Progenitor cell of endocrine pancreas (in vitro differentiated cells): ENCODE measurements at regions not wholly inside any gene's neighbourhood (a gene's known extent, or its start where the extent isn't known, plus 50 kb on each side); places are given as distances from the start of the nearest gene placed in this dataset.
"Not testable (repeated sequence)": the region's sequence is repeated elsewhere in the genome, so short reads cannot be mapped to it uniquely, and the experiment has no call there.

Experiments used
- DNase-seq: peaks from one replicate; pipeline ENCODE4 v3.0.0; 2021; ENCODE audit warnings: low spot score; ENCODE audit not compliant: unreplicated experiment
- H3K27ac Mint-ChIP-seq: 2 replicates; pipeline ENCODE4 v1.8.0; 2021; ENCODE audit warnings: mild to moderate bottlenecking, moderate library complexity, mixed read lengths
- H3K27me3 Mint-ChIP-seq: 2 replicates; pipeline ENCODE4 v1.8.0; 2021; ENCODE audit warnings: mixed read lengths
- H3K36me3 Mint-ChIP-seq: 2 replicates; pipeline ENCODE4 v1.8.0; 2022; ENCODE audit warnings: mixed read lengths; ENCODE audit not compliant: insufficient read depth
- H3K4me1 Mint-ChIP-seq: 2 replicates; pipeline ENCODE4 v1.8.0; 2021; ENCODE audit warnings: low read depth, mixed read lengths
- H3K4me3 Mint-ChIP-seq: 2 replicates; pipeline ENCODE4 v1.8.0; 2021; ENCODE audit warnings: low read depth, mild to moderate bottlenecking, moderate library complexity, mixed read lengths
- H3K9me3 Mint-ChIP-seq: 2 replicates; pipeline ENCODE4 v1.8.0; 2021; ENCODE audit warnings: low read depth, mixed read lengths
- TF ChIP-seq, protein P1 (sequence below): fragments of 200-600 bp; sonication (generic); IDR thresholded peaks from one replicate; pipeline ENCODE4 v1.5.0; 2021; ENCODE audit warnings: antibody characterized with exemption, mild to moderate bottlenecking; ENCODE audit not compliant: unreplicated experiment

DNA sequence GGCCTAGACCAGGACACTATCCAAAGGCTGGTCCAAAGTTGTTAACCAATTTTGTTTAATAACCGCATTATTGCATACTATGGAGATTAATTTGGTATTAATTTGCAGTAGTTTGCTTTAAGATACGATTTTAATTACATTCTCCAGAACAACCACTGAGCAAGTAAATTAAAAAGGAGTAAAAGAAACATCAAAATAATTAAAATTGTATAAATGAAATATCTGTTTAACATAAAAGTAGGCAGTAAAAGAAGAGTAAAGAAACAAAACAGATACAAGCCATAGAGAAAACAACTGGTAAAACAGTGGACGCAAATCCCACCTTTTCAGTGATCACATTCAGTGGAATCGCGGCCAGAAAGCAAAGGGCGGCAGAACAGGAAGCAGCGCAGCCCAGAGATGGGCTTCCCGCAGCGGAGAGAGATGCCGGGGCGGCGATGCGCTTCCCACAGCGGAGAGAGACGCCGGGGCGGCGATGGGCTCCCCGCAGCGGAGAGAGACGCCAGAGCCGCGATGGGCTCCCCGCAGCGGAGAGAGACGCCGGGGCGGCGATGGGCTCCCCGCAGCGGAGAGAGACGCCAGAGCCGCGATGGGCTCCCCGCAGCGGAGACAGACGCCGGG is 176.8 kb downstream of the RTP5 start:
- Mint-ChIP-seq H3K4me1 (no peaks in the 10 kb centered on the region), H3K9me3 (peaks cover 8% of the 10 kb centered on the region), H3K27me3 (peaks cover 55% of the 10 kb centered on the region), H3K4me3 (no peak overlapping the region), H3K27ac (no peak overlapping the region), H3K36me3 (peaks cover 2% of the 10 kb centered on the region)
- TF ChIP-seq, protein P1, sequence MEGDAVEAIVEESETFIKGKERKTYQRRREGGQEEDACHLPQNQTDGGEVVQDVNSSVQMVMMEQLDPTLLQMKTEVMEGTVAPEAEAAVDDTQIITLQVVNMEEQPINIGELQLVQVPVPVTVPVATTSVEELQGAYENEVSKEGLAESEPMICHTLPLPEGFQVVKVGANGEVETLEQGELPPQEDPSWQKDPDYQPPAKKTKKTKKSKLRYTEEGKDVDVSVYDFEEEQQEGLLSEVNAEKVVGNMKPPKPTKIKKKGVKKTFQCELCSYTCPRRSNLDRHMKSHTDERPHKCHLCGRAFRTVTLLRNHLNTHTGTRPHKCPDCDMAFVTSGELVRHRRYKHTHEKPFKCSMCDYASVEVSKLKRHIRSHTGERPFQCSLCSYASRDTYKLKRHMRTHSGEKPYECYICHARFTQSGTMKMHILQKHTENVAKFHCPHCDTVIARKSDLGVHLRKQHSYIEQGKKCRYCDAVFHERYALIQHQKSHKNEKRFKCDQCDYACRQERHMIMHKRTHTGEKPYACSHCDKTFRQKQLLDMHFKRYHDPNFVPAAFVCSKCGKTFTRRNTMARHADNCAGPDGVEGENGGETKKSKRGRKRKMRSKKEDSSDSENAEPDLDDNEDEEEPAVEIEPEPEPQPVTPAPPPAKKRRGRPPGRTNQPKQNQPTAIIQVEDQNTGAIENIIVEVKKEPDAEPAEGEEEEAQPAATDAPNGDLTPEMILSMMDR: no peak
- no peak for DNase-seq

DNA sequence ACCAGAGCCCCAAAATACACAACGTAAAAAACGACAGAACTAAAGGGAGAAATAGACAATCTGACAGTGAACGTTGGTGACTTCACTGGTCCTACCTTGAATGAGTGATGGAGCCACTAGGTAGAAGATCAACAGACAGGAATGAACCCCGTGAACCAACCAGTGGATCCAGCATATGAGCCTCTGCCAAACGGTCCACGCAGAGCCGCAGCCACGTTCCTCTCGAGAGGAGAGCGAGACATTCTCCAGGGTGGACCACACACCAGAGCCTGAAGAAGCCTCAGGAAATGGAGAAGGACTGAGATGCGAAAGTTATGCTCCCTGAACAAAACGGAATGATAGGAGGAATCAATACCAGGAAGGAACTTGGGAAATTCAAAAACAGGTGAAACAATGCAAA is 178.4 kb downstream of the RTP5 start:
- TF ChIP-seq, protein P1: no peak
- H3K4me3 Mint-ChIP-seq: no peak overlapping the region
- peaks cover 8% of the 10 kb centered on the region for H3K9me3 Mint-ChIP-seq
- peaks cover 59% of the 10 kb centered on the region for H3K27me3 Mint-ChIP-seq
- peaks cover 2% of the 10 kb centered on the region for H3K36me3 Mint-ChIP-seq
- DNase-seq: no peak
- H3K4me1 Mint-ChIP-seq: no peaks in the 10 kb centered on the region
- H3K27ac Mint-ChIP-seq: no peak overlapping the region

DNA sequence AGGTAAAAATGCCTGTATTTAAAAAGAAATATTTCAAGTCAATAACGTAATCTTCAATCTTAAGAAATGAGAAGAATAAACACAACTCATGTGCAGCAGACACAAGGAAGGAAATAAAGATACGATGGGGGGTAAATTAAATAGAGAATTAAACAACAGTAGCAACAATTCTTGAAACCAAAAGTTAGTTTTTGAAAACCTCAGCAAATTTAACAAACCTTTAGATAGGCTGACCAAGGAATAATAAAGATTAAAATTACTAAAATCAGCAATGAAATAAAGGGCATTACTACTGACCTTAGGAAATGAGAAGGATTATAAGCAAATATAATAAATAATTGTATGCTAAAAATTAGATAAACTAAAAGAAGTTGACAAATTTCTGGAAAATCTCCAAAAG is 178.9 kb downstream of the RTP5 start:
- Mint-ChIP-seq H3K9me3 (peaks cover 8% of the 10 kb centered on the region), H3K27ac (no peak overlapping the region), H3K4me1 (no peaks in the 10 kb centered on the region), H3K36me3 (peaks cover 2% of the 10 kb centered on the region), H3K27me3 (peaks cover 61% of the 10 kb centered on the region), H3K4me3 (no peak overlapping the region)
- DNase-seq: no peak
- TF ChIP-seq, protein P1: no peak

DNA sequence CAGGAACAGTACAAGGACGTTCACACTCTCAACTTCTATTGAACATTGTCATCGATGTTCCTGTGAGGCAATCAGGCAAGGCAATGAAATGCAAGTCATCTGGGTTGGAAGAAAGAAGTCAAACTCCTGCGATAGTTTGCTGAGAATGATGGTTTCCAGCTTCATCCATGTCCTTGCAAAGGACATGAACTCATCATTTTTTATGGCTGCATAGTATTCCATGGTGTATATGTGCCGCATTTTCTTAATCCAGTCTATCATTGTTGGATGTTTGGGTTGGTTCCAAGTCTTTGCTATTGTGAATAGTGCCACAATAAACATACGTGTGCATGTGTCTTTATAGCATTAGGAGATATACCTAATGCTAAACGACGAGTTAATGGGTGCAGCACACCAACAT is 180.0 kb downstream of the RTP5 start:
- H3K27me3 Mint-ChIP-seq: peaks cover 61% of the 10 kb centered on the region
- not testable (repeated sequence) for H3K4me1 Mint-ChIP-seq, H3K36me3 Mint-ChIP-seq, DNase-seq, H3K27ac Mint-ChIP-seq, H3K9me3 Mint-ChIP-seq, H3K4me3 Mint-ChIP-seq

DNA sequence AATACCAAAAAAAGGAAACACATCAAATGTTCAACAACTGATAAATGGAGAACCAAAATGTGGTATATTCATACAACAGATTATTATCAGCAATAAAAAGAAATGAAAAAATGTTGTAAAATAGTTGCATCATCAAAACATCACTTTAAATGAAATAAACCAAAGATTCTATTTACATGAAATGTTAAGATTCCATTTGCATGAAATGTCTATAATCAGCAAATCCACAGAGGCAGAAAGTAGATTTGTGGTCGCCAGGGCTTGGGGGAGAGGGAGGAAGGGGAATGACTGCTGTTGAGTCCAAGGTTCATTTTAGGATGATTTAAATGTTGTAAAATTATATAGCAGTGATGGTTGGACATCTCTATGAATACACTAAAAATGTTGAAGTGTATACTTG is 181.9 kb downstream of the RTP5 start:
- Mint-ChIP-seq H3K27me3 (peaks cover 56% of the 10 kb centered on the region), H3K4me1 (no peaks in the 10 kb centered on the region), H3K9me3 (peaks cover 5% of the 10 kb centered on the region), H3K36me3 (no peaks in the 10 kb centered on the region), H3K27ac (no peak overlapping the region), H3K4me3 (no peak overlapping the region)
- TF ChIP-seq, protein P1: no peak
- DNase-seq: no peak

DNA sequence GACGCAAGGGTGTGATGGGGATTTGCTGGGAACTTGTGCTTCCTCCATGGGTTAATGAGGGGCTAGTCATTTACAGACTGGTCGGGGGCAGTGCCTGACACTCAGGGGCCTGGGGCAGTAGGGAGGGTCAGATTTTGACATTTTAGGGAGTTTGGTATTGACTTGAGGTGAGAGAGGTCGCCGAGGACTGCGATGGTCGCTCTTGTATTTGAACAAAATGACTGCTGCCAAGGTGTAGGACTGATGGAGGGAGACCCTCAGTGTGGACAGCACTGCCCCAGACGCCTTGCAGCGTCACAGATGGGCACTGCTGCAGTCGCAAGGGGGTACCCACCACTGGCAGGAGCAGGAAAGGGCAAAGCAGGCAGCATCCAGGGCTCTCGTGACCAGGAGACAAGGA is 182.9 kb downstream of the RTP5 start:
- no peak overlapping the region for H3K27ac Mint-ChIP-seq
- TF ChIP-seq, protein P1: no peak
- peaks cover 5% of the 10 kb centered on the region for H3K9me3 Mint-ChIP-seq
- no peak overlapping the region for H3K4me3 Mint-ChIP-seq
- H3K4me1 Mint-ChIP-seq: no peaks in the 10 kb centered on the region
- peaks cover 62% of the 10 kb centered on the region for H3K27me3 Mint-ChIP-seq
- DNase-seq: no peak
- no peaks in the 10 kb centered on the region for H3K36me3 Mint-ChIP-seq
